B cell (primary cell): ENCODE measurements at regions not wholly inside any gene's neighbourhood (a gene's known extent, or its start where the extent isn't known, plus 50 kb on each side); places are given as distances from the start of the nearest gene placed in this dataset.

Experiments
- ATAC-seq: fragments of 200-7000 bp; cut with Tn5 transposase; one replicate; pipeline ENCODE4 v1.10.0; 2021; ENCODE audit warnings: low read depth, mild to moderate bottlenecking, moderate number of reproducible peaks, moderate library complexity
- CTCF ChIA-PET: fragments of 350-600 bp; sonication (Branson Sonifier 250); formaldehyde crosslinking; loops from one replicate; lab custom pipeline; 2021; ENCODE audit warnings: antibody characterized with exemption, inconsistent platforms; lab: Charles Lee
- POLR2A ChIA-PET: fragments of 350-600 bp; sonication (Branson Sonifier 250); formaldehyde crosslinking; loops from one replicate; lab custom pipeline; 2021; ENCODE audit warnings: antibody characterized with exemption; lab: Charles Lee
- DNase-seq: peaks from one replicate; pipeline ENCODE4 v3.0.0; 2013
- H2AFZ ChIP-seq: 2 replicates; pipeline ENCODE4 v1.6.1; 2012; ENCODE audit warnings: mild to moderate bottlenecking, low read depth, low read length; ENCODE audit not compliant: insufficient read depth, poor library complexity, severe bottlenecking
- H3K27ac ChIP-seq, 2 donors: 1 replicate in 1 of 2; 2 replicates in 1 of 2; pipeline ENCODE4 v1.5.1; 2012 to 2013; ENCODE audit warnings: low read length in 2 of 2, mild to moderate bottlenecking in 2 of 2, moderate library complexity in 1 of 2
- H3K27me3 ChIP-seq, 4 experiments: fragments of 200-600 bp in 1 of 4; sonication (generic) in 1 of 4; replicated peaks in 1 of 4; 1 replicate in 2 of 4; 2 replicates in 2 of 4; pipeline versions ENCODE4 v1.6.1 to v1.7.0; 2013 to 2016; ENCODE audit warnings: low read length in 3 of 4, mild to moderate bottlenecking in 2 of 4, mixed read lengths in 1 of 4, moderate library complexity in 1 of 4; ENCODE audit not compliant: insufficient read depth in 4 of 4, control insufficient read depth in 3 of 4; ENCODE audit errors: control extremely low read depth in 1 of 4
- H3K36me3 ChIP-seq, 2 experiments: replicated peaks in 1 of 2; 1 replicate in 1 of 2; 2 replicates in 1 of 2; pipeline versions ENCODE4 v1.6.1 to v1.7.1; 2013; ENCODE audit warnings: low read length in 1 of 2; ENCODE audit not compliant: insufficient read depth in 2 of 2, control insufficient read depth in 1 of 2; ENCODE audit errors: control extremely low read depth in 1 of 2, extremely low read depth in 1 of 2
- H3K4me1 ChIP-seq, 2 donors: fragments of 200-600 bp in 1 of 2; sonication (generic) in 1 of 2; 1 replicate in 1 of 2; 2 replicates in 1 of 2; pipeline versions ENCODE4 v1.5.1 to v1.6.1; 2013 to 2017; ENCODE audit warnings: low read length in 2 of 2; ENCODE audit not compliant: control insufficient read depth in 2 of 2, insufficient read depth in 2 of 2
- H3K4me2 ChIP-seq: replicated peaks from 2 replicates; pipeline ENCODE3; 2012; ENCODE audit warnings: mild to moderate bottlenecking, low read depth, low read length; ENCODE audit not compliant: poor library complexity, severe bottlenecking
- H3K4me3 ChIP-seq, 5 experiments: fragments of 200-600 bp in 1 of 5; sonication (generic) in 1 of 5; 1 replicate in 3 of 5; 2 replicates in 2 of 5; pipeline versions ENCODE4 v1.5.1 to v1.7.0; 2011 to 2016; ENCODE audit warnings: low read length in 4 of 5, mild to moderate bottlenecking in 4 of 5, low read depth in 2 of 5, control low read depth in 1 of 5, moderate library complexity in 1 of 5; ENCODE audit not compliant: insufficient read depth in 1 of 5; ENCODE audit errors: control extremely low read depth in 1 of 5, extremely low read depth in 1 of 5
- H3K79me2 ChIP-seq: fragments of 200-600 bp; sonication (generic); one replicate; pipeline ENCODE4 v1.6.0; 2016; ENCODE audit warnings: low read length; ENCODE audit not compliant: control insufficient read depth, insufficient read depth
- H3K9ac ChIP-seq: fragments of 200-600 bp; sonication (generic); 2 replicates; pipeline ENCODE4 v1.6.1; 2017; ENCODE audit warnings: mild to moderate bottlenecking, low read length, moderate library complexity
- H3K9me3 ChIP-seq, 3 donors: one replicate each; pipeline versions ENCODE4 v1.6.1 to v1.7.1; 2013; ENCODE audit warnings: low read length in 2 of 3; ENCODE audit not compliant: control insufficient read depth in 2 of 3, insufficient read depth in 1 of 3; ENCODE audit errors: control extremely low read depth in 1 of 3
- H4K20me1 ChIP-seq: 2 replicates; pipeline ENCODE4 v1.6.0; 2012; ENCODE audit warnings: mild to moderate bottlenecking, low read length; ENCODE audit not compliant: insufficient read depth, control insufficient read depth, poor library complexity, severe bottlenecking
- H3K27ac Mint-ChIP-seq: one replicate; pipeline ENCODE4 v1.8.0; 2021; ENCODE audit warnings: mixed read lengths
- H3K27me3 Mint-ChIP-seq: one replicate; pipeline ENCODE4 v1.8.0; 2021; ENCODE audit warnings: mixed read lengths
- H3K4me1 Mint-ChIP-seq: one replicate; pipeline ENCODE4 v1.8.0; 2021; ENCODE audit warnings: mixed read lengths
- H3K4me3 Mint-ChIP-seq: one replicate; pipeline ENCODE4 v1.8.0; 2021; ENCODE audit warnings: mixed read lengths
- H3K9me3 Mint-ChIP-seq: one replicate; pipeline ENCODE4 v1.8.0; 2022; ENCODE audit warnings: mixed read lengths; ENCODE audit not compliant: insufficient read depth
- CTCF ChIP-seq: fragments of 200-600 bp; IDR thresholded peaks from one replicate; pipeline ENCODE4 v1.8.0; 2022; ENCODE audit warnings: antibody characterized with exemption, mild to moderate bottlenecking
- EZH2 ChIP-seq: IDR thresholded peaks from 2 replicates; pipeline ENCODE4 v1.6.1; 2012; ENCODE audit warnings: borderline replicate concordance, low read depth, mild to moderate bottlenecking, moderate library complexity, low read length; ENCODE audit not compliant: insufficient read depth, poor library complexity, severe bottlenecking
- WGBS: methylation state at CpG from one replicate; pipeline ENCODE4 v1.1.5; 2013; ENCODE audit warnings: missing lambda C conversion rate; ENCODE audit not compliant: insufficient coverage; 5-methylcytosine and 5-hydroxymethylcytosine counted together
- intact Hi-C: fragments of 100-400 bp; cut with micrococcal nuclease; formaldehyde crosslinking; loops from one replicate; pipeline ENCODE4 v1.10.0; 2022

GRCh38 chr13:26989261-26989956 lies 182.2 kb downstream of the USP12 start:
- H3K4me3 Mint-ChIP-seq, result no peak overlapping the region
- 86% methylated on average over 15 of the region's 15 CpGs for WGBS
- H3K4me2 ChIP-seq, result no peak overlapping the region
- POLR2A ChIA-PET, result interaction anchor here (0.8 kb wide), 1 partner anchor 359 kb away, joined by 3 read pairs; no protein-coding TSS in a partner anchor
- DNase-seq, result no peak
- no peak overlapping the region for H3K27ac Mint-ChIP-seq
- H3K4me1 ChIP-seq, result peaks cover 0 to 7% of the 10 kb centered on the region in 2 donors
- H3K9me3 ChIP-seq, result no peaks in the 10 kb centered on the region
- ATAC-seq, result no peak
- H3K4me3 ChIP-seq, result no peak overlapping the region
- peaks cover 6% of the 10 kb centered on the region for H3K27me3 Mint-ChIP-seq
- H2AFZ ChIP-seq, result no peak overlapping the region
- H4K20me1 ChIP-seq, result no peaks in the 10 kb centered on the region
- no peaks in the 10 kb centered on the region for H3K36me3 ChIP-seq
- intact Hi-C loops, result loop anchor here (5.0 to 10.0 kb wide), 2 partner anchors 213 to 635 kb away; partner anchors contain the start of genes LNX2 and POLR1D
- no peaks in the 10 kb centered on the region for H3K79me2 ChIP-seq
- TF ChIP-seq EZH2 (no peak), CTCF (no peak)
- H3K9ac ChIP-seq, result no peak overlapping the region
- no peak overlapping the region for H3K27ac ChIP-seq
- no peaks in the 10 kb centered on the region for H3K9me3 Mint-ChIP-seq
- H3K27me3 ChIP-seq, result no peaks in the 10 kb centered on the region
- CTCF ChIA-PET, result interaction anchor here (2.3 to 11.9 kb wide), 2 partner anchors 295 to 372 kb away, joined by 10 to 323 read pairs; no protein-coding TSS in a partner anchor
- peaks cover 4% of the 10 kb centered on the region for H3K4me1 Mint-ChIP-seq
